HCT116 (cell line): ENCODE measurements at regions not wholly inside any gene's neighbourhood (a gene's known extent, or its start where the extent isn't known, plus 50 kb on each side); places are given as distances from the start of the nearest gene placed in this dataset.

Source experiments
- CEBPB ChIP-seq: IDR thresholded peaks from 2 replicates; pipeline ENCODE4 v1.6.1; 2012; ENCODE audit warnings: low read depth
- CTCF ChIP-seq, 3 experiments: fragments of 200-600 bp in 1 of 3; sonication (generic) in 1 of 3; IDR thresholded peaks in 2 of 3; conservative IDR thresholded peaks in 1 of 3; 2 replicates each; pipeline ENCODE4 v1.5.1; 2012 to 2017; ENCODE audit warnings: low read depth in 2 of 3, low read length in 2 of 3, antibody characterized with exemption in 1 of 3, borderline replicate concordance in 1 of 3, control low read depth in 1 of 3, mild to moderate bottlenecking in 1 of 3, mixed read lengths in 1 of 3, mixed run types in 1 of 3, moderate library complexity in 1 of 3; ENCODE audit not compliant: insufficient read depth in 1 of 3
- EGR1 ChIP-seq: IDR thresholded peaks from 2 replicates; pipeline ENCODE4 v1.6.1; 2012; ENCODE audit warnings: low read depth
- ELF1 ChIP-seq: IDR thresholded peaks from 2 replicates; pipeline ENCODE4 v1.6.1; 2012; ENCODE audit warnings: low read depth, borderline replicate concordance
- EZH2 ChIP-seq: fragments of 200-600 bp; sonication (generic); IDR thresholded peaks from 2 replicates; pipeline ENCODE4 v1.6.1; 2017; ENCODE audit warnings: antibody characterized with exemption, mixed run types
- EZH2phosphoT487 ChIP-seq: fragments of 200-600 bp; IDR thresholded peaks from 2 replicates; pipeline ENCODE4 v1.6.1; 2018; ENCODE audit warnings: antibody characterized with exemption, borderline replicate concordance
- JUND ChIP-seq: IDR thresholded peaks from 2 replicates; pipeline ENCODE4 v1.6.1; 2012
- MAX ChIP-seq: IDR thresholded peaks from 2 replicates; pipeline ENCODE4 v1.6.1; 2012
- POLR2A ChIP-seq: IDR thresholded peaks from 2 replicates; pipeline ENCODE4 v1.7.0; 2011; ENCODE audit warnings: borderline replicate concordance; ENCODE audit not compliant: insufficient read depth, insufficient read length; ENCODE audit errors: extremely low read depth
- POLR2AphosphoS5 ChIP-seq: IDR thresholded peaks from 2 replicates; pipeline ENCODE4 v1.6.1; 2011; ENCODE audit warnings: mild to moderate bottlenecking, low read depth, low read length, moderate library complexity
- SIN3A ChIP-seq: IDR thresholded peaks from 2 replicates; pipeline ENCODE4 v1.6.1; 2012; ENCODE audit warnings: low read depth
- SRF ChIP-seq: IDR thresholded peaks from 2 replicates; pipeline ENCODE4 v1.6.1; 2012; ENCODE audit warnings: low read depth
- YY1 ChIP-seq: IDR thresholded peaks from 2 replicates; pipeline ENCODE4 v1.6.1; 2011; ENCODE audit warnings: low read length, low read depth, moderate library complexity, mild to moderate bottlenecking; ENCODE audit not compliant: insufficient replicate concordance; ENCODE audit errors: extremely low read depth
- ZFX ChIP-seq: fragments of 450-650 bp; IDR thresholded peaks from 2 replicates; pipeline ENCODE4 v1.6.1; 2017

GRCh38 chr14:43169722-43170121, 1337.4 kb downstream of the FSCB start:
- TF ChIP-seq ELF1 (no peak), CTCF (IDR thresholded peaks at IDR 0.05 in 2 of 3, conservative IDR thresholded peaks at IDR 0.05 in 1 of 3; ENCODE audit: borderline replicate concordance in 1 of 3, insufficient read depth in 1 of 3, low read depth in 2 of 3, low read length in 2 of 3) (no peak), MAX (no peak), POLR2A (no peak), EZH2 (no peak), EGR1 (no peak), POLR2AphosphoS5 (no peak), ZFX (no peak), CEBPB (no peak), EZH2phosphoT487 (no peak), SRF (no peak), SIN3A (no peak), JUND (no peak), YY1 (no peak)
